Right lobe of liver (tissue), 6 donors: ENCODE measurements at regions not wholly inside any gene's neighbourhood (a gene's known extent, or its start where the extent isn't known, plus 50 kb on each side); places are given as distances from the start of the nearest gene placed in this dataset.

Experiments used
- ATAC-seq, 4 donors: fragments of 200-7000 bp; cut with Tn5 transposase; one replicate each; pipeline ENCODE4 v1.9.1; 2020; ENCODE audit warnings: mild to moderate bottlenecking in 4 of 4, moderate library complexity in 4 of 4
- DNase-seq, 3 donors: peaks; one replicate each; pipeline ENCODE4 v3.0.0-alpha.2; 2020
- H3K27ac ChIP-seq, 3 donors: fragments of 200-600 bp; one replicate each; pipeline ENCODE4 v1.8.0; 2022
- H3K27me3 ChIP-seq, 2 donors: fragments of 200-600 bp; one replicate each; pipeline ENCODE4 v1.8.0; 2022
- H3K36me3 ChIP-seq, 4 donors: fragments of 200-600 bp; sonication (generic) in 1 of 4; one replicate each; pipeline versions ENCODE4 v1.5.1 to v1.8.0; 2017 to 2022; ENCODE audit warnings: control low read depth in 1 of 4
- H3K4me1 ChIP-seq, 4 donors: fragments of 200-600 bp; sonication (generic) in 1 of 4; one replicate each; pipeline versions ENCODE4 v1.5.1 to v1.8.0; 2017 to 2022; ENCODE audit warnings: control low read depth in 1 of 4
- H3K4me3 ChIP-seq, 3 donors: fragments of 200-600 bp; one replicate each; pipeline ENCODE4 v1.8.0; 2022
- H3K9me3 ChIP-seq, 4 donors: fragments of 200-600 bp; sonication (generic) in 1 of 4; one replicate each; pipeline versions ENCODE4 v1.5.1 to v1.8.0; 2017 to 2022; ENCODE audit warnings: control low read depth in 1 of 4
- POLR2A ChIP-seq: fragments of 450-650 bp; IDR thresholded peaks from one replicate; pipeline ENCODE4 v1.6.1; 2017; ENCODE audit warnings: antibody characterized with exemption, mild to moderate bottlenecking
- WGBS: methylation state at CpG from one replicate; pipeline ENCODE4 v1.1.6; 2018; ENCODE audit warnings: low coverage, low lambda C conversion rate; ENCODE audit not compliant: insufficient coverage; ENCODE audit errors: missing lambda C conversion rate; 5-methylcytosine and 5-hydroxymethylcytosine counted together
- intact Hi-C, 2 donors: fragments of 100-400 bp; cut with DNase I; formaldehyde crosslinking; loops; one replicate each; pipeline versions ENCODE4 v1.11.2 to v1.14.1; 2022
- TF ChIP-seq, protein P1 (sequence below), 4 donors: fragments of 200-600 bp in 3 of 4; fragments of 450-650 bp in 1 of 4; IDR thresholded peaks; one replicate each; pipeline versions ENCODE4 v1.5.1 to v1.8.0; 2016 to 2022; ENCODE audit warnings: antibody characterized with exemption in 4 of 4, mild to moderate bottlenecking in 2 of 4
- donor health status: DM: no; HTN: yes; CAD: no.
- donor health status: DM: no; HTN: no; CAD: no.
- donor health status: DM: no; HTN: no; CAD: no.
- donor health status: DM: no; HTN: yes; CAD: no.
- donor health status: DM: no; HTN: yes; CAD: no.

DNA sequence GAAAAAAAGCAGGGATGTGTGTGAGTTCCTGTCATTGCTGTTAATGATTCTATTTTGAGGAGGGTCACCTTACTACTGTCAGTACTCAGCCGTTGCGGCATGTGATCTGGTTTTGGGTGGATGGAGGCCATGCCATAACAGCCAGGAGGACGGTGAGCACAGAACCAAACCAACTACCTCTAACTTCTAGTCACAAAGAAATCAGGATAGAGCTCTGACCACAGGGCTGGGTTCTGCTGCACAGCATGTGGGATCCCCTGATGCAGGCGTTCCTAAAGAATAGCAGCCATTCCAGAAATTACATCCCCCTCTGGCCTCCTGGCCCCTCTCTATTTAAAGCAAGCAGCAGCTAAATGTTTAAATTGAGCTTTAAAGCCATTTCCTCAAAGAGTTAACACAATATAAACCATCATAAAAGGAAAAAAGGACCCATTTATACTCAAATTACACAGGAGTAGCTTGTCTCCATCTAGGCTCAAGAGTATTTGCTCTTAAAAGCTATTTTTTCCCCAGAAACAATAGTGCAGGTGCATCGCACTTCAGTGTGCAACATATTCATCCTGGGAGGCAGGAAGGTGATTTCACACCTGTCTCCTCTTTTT lies 786.4 kb downstream of the RNF144A start:
- intact Hi-C loops, result no loop called here
- Histone ChIP-seq H3K27ac (no peak overlapping the region), H3K4me1 (no peaks in the 10 kb centered on the region), H3K4me3 (no peak overlapping the region), H3K27me3 (no peaks in the 10 kb centered on the region), H3K36me3 (no peaks in the 10 kb centered on the region), H3K9me3 (no peaks in the 10 kb centered on the region)
- WGBS, result 62% methylated on average over 5 of the region's 5 CpGs
- no peak for ATAC-seq
- TF ChIP-seq POLR2A, result no peak
- TF ChIP-seq, protein P1, sequence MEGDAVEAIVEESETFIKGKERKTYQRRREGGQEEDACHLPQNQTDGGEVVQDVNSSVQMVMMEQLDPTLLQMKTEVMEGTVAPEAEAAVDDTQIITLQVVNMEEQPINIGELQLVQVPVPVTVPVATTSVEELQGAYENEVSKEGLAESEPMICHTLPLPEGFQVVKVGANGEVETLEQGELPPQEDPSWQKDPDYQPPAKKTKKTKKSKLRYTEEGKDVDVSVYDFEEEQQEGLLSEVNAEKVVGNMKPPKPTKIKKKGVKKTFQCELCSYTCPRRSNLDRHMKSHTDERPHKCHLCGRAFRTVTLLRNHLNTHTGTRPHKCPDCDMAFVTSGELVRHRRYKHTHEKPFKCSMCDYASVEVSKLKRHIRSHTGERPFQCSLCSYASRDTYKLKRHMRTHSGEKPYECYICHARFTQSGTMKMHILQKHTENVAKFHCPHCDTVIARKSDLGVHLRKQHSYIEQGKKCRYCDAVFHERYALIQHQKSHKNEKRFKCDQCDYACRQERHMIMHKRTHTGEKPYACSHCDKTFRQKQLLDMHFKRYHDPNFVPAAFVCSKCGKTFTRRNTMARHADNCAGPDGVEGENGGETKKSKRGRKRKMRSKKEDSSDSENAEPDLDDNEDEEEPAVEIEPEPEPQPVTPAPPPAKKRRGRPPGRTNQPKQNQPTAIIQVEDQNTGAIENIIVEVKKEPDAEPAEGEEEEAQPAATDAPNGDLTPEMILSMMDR (IDR thresholded peaks at IDR 0.05), result no peak
- DNase-seq, result no peak

DNA sequence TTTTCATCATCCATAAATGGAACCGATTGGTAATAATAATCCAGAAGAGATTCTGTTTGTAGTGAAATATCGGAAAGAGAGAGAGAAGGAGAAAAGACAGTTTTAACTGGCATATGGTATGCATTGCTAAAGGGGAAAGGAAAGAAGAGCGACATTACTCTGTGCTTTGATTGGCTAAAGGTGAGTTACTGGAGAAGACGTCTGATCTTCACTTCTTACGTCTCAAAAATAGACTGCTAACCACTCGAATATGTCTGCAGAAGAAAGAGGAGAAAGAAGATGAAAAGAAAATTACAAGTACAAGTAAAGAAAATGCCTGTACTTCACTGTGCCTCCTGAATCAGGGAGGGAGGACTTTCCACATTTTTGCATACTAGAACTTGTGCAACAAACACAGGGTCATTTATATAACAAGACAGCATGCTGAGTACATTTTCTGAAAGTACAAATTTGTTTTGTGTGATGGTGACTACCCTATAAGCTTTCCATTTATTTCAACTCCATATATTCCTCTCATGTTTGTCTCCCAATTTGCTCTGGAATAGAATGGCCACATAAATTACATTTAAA lies 787.2 kb downstream of the RNF144A start:
- Histone ChIP-seq H3K27me3 (no peaks in the 10 kb centered on the region), H3K4me1 (no peaks in the 10 kb centered on the region), H3K9me3 (no peaks in the 10 kb centered on the region), H3K4me3 (no peak overlapping the region), H3K36me3 (no peaks in the 10 kb centered on the region), H3K27ac (no peak overlapping the region)
- 46% methylated on average over 6 of the region's 6 CpGs for WGBS
- no peak for TF ChIP-seq POLR2A
- TF ChIP-seq, protein P1 (IDR thresholded peaks at IDR 0.05), result no peak
- ATAC-seq, result no peak
- no peak for DNase-seq
- intact Hi-C loops, result no loop called here

DNA sequence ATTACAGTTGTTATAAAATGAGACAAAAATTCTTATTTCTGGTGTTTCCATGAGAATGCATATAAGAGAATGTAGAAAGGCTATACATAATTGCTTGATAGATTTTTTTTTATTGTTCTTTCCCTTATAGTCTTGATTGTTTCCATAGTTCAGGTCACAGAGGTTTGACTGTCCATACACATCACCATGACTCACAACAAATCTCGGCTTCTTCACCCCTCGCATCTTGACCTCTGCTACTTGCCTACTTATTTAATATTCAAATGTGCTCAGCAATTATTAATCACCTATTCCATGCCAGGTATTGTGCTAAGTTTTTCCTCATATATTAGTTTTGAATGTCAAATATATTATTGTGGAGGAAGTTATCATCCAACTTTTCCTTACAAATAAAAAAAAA lies 789.6 kb downstream of the RNF144A start:
- no peak for ATAC-seq
- Histone ChIP-seq H3K27ac (no peak overlapping the region), H3K27me3 (no peaks in the 10 kb centered on the region), H3K36me3 (no peaks in the 10 kb centered on the region), H3K4me3 (no peak overlapping the region), H3K4me1 (no peaks in the 10 kb centered on the region), H3K9me3 (no peaks in the 10 kb centered on the region)
- TF ChIP-seq, protein P1 (IDR thresholded peaks at IDR 0.05), result no peak
- TF ChIP-seq POLR2A, result no peak
- DNase-seq, result no peak
- intact Hi-C loops, result no loop called here
- 96% methylated on average over 2 of the region's 2 CpGs for WGBS

DNA sequence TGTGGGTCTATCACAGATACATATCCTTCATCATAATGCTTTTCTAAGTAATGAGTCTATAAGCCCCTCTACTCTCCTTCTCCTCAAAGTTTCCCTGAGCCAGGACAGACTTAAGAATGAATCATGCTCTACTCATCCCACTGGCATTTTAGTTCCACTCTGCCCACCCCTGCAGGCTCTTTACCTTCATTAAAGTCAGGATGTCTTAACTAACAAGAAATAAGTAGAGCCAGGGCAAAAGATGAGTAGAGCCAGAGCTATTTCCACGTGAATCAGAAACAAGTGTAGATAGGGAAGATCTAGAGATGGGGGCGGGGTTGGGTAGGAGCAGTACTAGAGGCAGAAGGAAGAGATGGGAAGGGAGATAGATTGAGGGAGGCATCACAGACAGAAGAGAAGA lies 790.5 kb downstream of the RNF144A start:
- intact Hi-C loops, result no loop called here
- Histone ChIP-seq H3K36me3 (no peaks in the 10 kb centered on the region), H3K27me3 (no peaks in the 10 kb centered on the region), H3K4me1 (no peaks in the 10 kb centered on the region), H3K27ac (no peak overlapping the region), H3K4me3 (no peak overlapping the region), H3K9me3 (no peaks in the 10 kb centered on the region)
- WGBS, result 60% methylated on average over 2 of the region's 2 CpGs
- ATAC-seq (no peak), DNase-seq (no peak)
- no peak for TF ChIP-seq POLR2A
- TF ChIP-seq, protein P1 (IDR thresholded peaks at IDR 0.05), result no peak
